Loucy (cell line): ENCODE measurements at regions not wholly inside any gene's neighbourhood (a gene's known extent, or its start where the extent isn't known, plus 50 kb on each side); places are given as distances from the start of the nearest gene placed in this dataset.
A peak's percentile ranks its signal among the peaks of the same experiment; 100 is the strongest.

Experiments used
- H2AFZ ChIP-seq: fragments of 200-600 bp; sonication (generic); 2 replicates; pipeline ENCODE4 v1.6.0; 2016; ENCODE audit warnings: antibody characterized with exemption, mild to moderate bottlenecking, low read length, moderate library complexity
- H3F3A ChIP-seq: fragments of 200-600 bp; 2 replicates; pipeline ENCODE4 v1.6.0; 2016; ENCODE audit warnings: antibody characterized with exemption, low read depth, mild to moderate bottlenecking
- H3K27me3 ChIP-seq: fragments of 200-600 bp; sonication (generic); 2 replicates; pipeline ENCODE4 v1.6.1; 2014; ENCODE audit warnings: low read length, mild to moderate bottlenecking; ENCODE audit not compliant: insufficient read depth, poor library complexity, severe bottlenecking
- H3K36me3 ChIP-seq: fragments of 200-600 bp; sonication (generic); 2 replicates; pipeline ENCODE4 v1.6.1; 2016; ENCODE audit warnings: low read length; ENCODE audit not compliant: insufficient read depth
- H3K4me1 ChIP-seq: fragments of 200-600 bp; sonication (generic); 2 replicates; pipeline ENCODE4 v1.5.1; 2014; ENCODE audit warnings: low read length, mild to moderate bottlenecking; ENCODE audit not compliant: insufficient read depth, poor library complexity, severe bottlenecking
- H3K4me2 ChIP-seq: fragments of 200-600 bp; sonication (generic); 2 replicates; pipeline ENCODE4 v1.6.0; 2014; ENCODE audit warnings: antibody characterized with exemption, low read length, low read depth, mild to moderate bottlenecking; ENCODE audit not compliant: poor library complexity, severe bottlenecking
- H3K4me3 ChIP-seq: fragments of 200-600 bp; sonication (generic); 2 replicates; pipeline ENCODE4 v1.5.1; 2014; ENCODE audit warnings: low read length, mild to moderate bottlenecking, mixed read lengths; ENCODE audit not compliant: poor library complexity, severe bottlenecking
- H3K79me2 ChIP-seq: fragments of 200-600 bp; sonication (generic); 2 replicates; pipeline ENCODE4 v1.6.1; 2014; ENCODE audit warnings: low read length; ENCODE audit not compliant: insufficient read depth
- H3K9ac ChIP-seq: fragments of 200-600 bp; sonication (generic); 2 replicates; pipeline ENCODE4 v1.6.0; 2014; ENCODE audit warnings: mild to moderate bottlenecking, low read depth, low read length, moderate library complexity; ENCODE audit not compliant: poor library complexity, severe bottlenecking
- H3K9me2 ChIP-seq: fragments of 200-600 bp; sonication (generic); replicated peaks from 2 replicates; pipeline ENCODE4 v1.6.1; 2016; ENCODE audit warnings: low read depth, low read length, mixed read lengths
- H3K9me3 ChIP-seq: fragments of 200-600 bp; sonication (generic); 2 replicates; pipeline ENCODE4 v1.6.1; 2014; ENCODE audit warnings: mild to moderate bottlenecking, antibody characterized with exemption, low read length, low read depth; ENCODE audit not compliant: insufficient read depth
- H4K20me1 ChIP-seq: fragments of 200-600 bp; sonication (generic); 2 replicates; pipeline ENCODE4 v1.6.0; 2014; ENCODE audit warnings: antibody characterized with exemption, low read length, mild to moderate bottlenecking; ENCODE audit not compliant: insufficient read depth, poor library complexity, severe bottlenecking
- CTCF ChIP-seq: fragments of 200-600 bp; sonication (generic); conservative IDR thresholded peaks from 2 replicates; pipeline ENCODE4 v1.5.1; 2014; ENCODE audit warnings: mild to moderate bottlenecking, antibody characterized with exemption, low read length
- EZH2phosphoT487 ChIP-seq: fragments of 200-600 bp; IDR thresholded peaks from 2 replicates; pipeline ENCODE4 v1.6.1; 2018; ENCODE audit warnings: antibody characterized with exemption, mild to moderate bottlenecking, moderate library complexity, borderline replicate concordance

- no peaks in the 10 kb centered on the region for H3K27me3 ChIP-seq
- H4K20me1 ChIP-seq = no peaks in the 10 kb centered on the region
- H3K36me3 ChIP-seq = no peaks in the 10 kb centered on the region
- H2AFZ ChIP-seq = no peak overlapping the region
- H3K9ac ChIP-seq = no peak overlapping the region
- no peaks in the 10 kb centered on the region for H3K9me3 ChIP-seq
- no peaks in the 10 kb centered on the region for H3K79me2 ChIP-seq
- no peaks in the 10 kb centered on the region for H3K9me2 ChIP-seq
- no peak for TF ChIP-seq EZH2phosphoT487
- no peak for TF ChIP-seq CTCF
- H3K4me2 ChIP-seq = no peak overlapping the region
- H3F3A ChIP-seq = no peaks in the 10 kb centered on the region
- H3K4me1 ChIP-seq = peaks cover 80% of the 10 kb centered on the region
- no peak overlapping the region for H3K4me3 ChIP-seq
These were observed 156.0 kb downstream of the TOMM20 start for GRCh38 chr1:234972411-234973191.

- H3K4me2 ChIP-seq = peak overlapping the region; percentile 10
- peak overlapping the region; percentile 29 for H3K9ac ChIP-seq
- TF ChIP-seq CTCF (no peak), EZH2phosphoT487 (no peak)
- no peaks in the 10 kb centered on the region for H3F3A ChIP-seq
- no peaks in the 10 kb centered on the region for H3K79me2 ChIP-seq
- H3K27me3 ChIP-seq = no peaks in the 10 kb centered on the region
- H3K4me1 ChIP-seq = peaks cover 72% of the 10 kb centered on the region
- no peaks in the 10 kb centered on the region for H3K9me2 ChIP-seq
- no peaks in the 10 kb centered on the region for H3K9me3 ChIP-seq
- H3K36me3 ChIP-seq = no peaks in the 10 kb centered on the region
- peak overlapping the region; percentile 31 for H2AFZ ChIP-seq
- H3K4me3 ChIP-seq = no peak overlapping the region
- H4K20me1 ChIP-seq = no peaks in the 10 kb centered on the region
These were observed 156.9 kb downstream of the TOMM20 start for GRCh38 chr1:234971586-234972297.

GRCh38 chr1:234970731-234971476, 157.7 kb downstream of the TOMM20 start:
- Histone ChIP-seq H3K27me3 (no peaks in the 10 kb centered on the region), H3K4me2 (peak overlapping the region; percentile 10), H2AFZ (peak overlapping the region; percentile 31), H3K79me2 (no peaks in the 10 kb centered on the region), H3K4me3 (no peak overlapping the region), H3K4me1 (peaks cover 65% of the 10 kb centered on the region), H4K20me1 (no peaks in the 10 kb centered on the region), H3K9me2 (no peaks in the 10 kb centered on the region), H3F3A (no peaks in the 10 kb centered on the region), H3K36me3 (no peaks in the 10 kb centered on the region), H3K9me3 (no peaks in the 10 kb centered on the region), H3K9ac (peak overlapping the region; percentile 29)
- TF ChIP-seq CTCF = no peak
- TF ChIP-seq EZH2phosphoT487 = no peak
